HL-60 (cell line): ENCODE measurements at regions not wholly inside any gene's neighbourhood (a gene's known extent, or its start where the extent isn't known, plus 50 kb on each side); places are given as distances from the start of the nearest gene placed in this dataset.

Experiments used
- DNase-seq, 2 experiments: peaks; one replicate each; pipeline ENCODE4 v3.0.0-alpha.2; 2010 to 2020; ENCODE audit warnings: low read depth in 1 of 2, low spot score in 1 of 2
- H3K27ac ChIP-seq: fragments of 250-450 bp; sonication (Bioruptor Pico); replicated peaks from 2 replicates; pipeline ENCODE4 v1.5.1; 2020; ENCODE audit warnings: mild to moderate bottlenecking, moderate library complexity
- H3K27me3 ChIP-seq: fragments of 250-450 bp; sonication (Bioruptor Pico); 2 replicates; pipeline ENCODE4 v1.5.1; 2021; ENCODE audit warnings: mild to moderate bottlenecking, moderate library complexity; ENCODE audit not compliant: insufficient read depth, poor library complexity, severe bottlenecking
- H3K4me3 ChIP-seq: replicated peaks from 2 replicates; pipeline ENCODE4 v1.5.1; 2011; ENCODE audit warnings: mild to moderate bottlenecking, control low read depth, low read length; ENCODE audit not compliant: insufficient read depth
- CTCF ChIP-seq: IDR thresholded peaks from one replicate; pipeline ENCODE4 v1.5.1; 2011; ENCODE audit warnings: low read length, control low read depth, inconsistent platforms; ENCODE audit not compliant: insufficient read depth
- GABPA ChIP-seq: IDR thresholded peaks from 2 replicates; pipeline ENCODE4 v1.6.1; 2012; ENCODE audit warnings: low read depth
- POLR2AphosphoS5 ChIP-seq: IDR thresholded peaks from 2 replicates; pipeline ENCODE4 v1.6.1; 2012; ENCODE audit warnings: low read depth
- REST ChIP-seq: IDR thresholded peaks from 2 replicates; pipeline ENCODE4 v1.6.1; 2012; ENCODE audit warnings: low read depth; ENCODE audit not compliant: insufficient replicate concordance
- SPI1 ChIP-seq: IDR thresholded peaks from 2 replicates; pipeline ENCODE4 v1.6.1; 2012; ENCODE audit warnings: low read depth, mild to moderate bottlenecking, borderline replicate concordance

- TF ChIP-seq POLR2AphosphoS5 (no peak), GABPA (no peak), SPI1 (no peak), REST (no peak), CTCF (no peak)
- Histone ChIP-seq H3K27me3 (no peaks in the 10 kb centered on the region), H3K27ac (no peak overlapping the region), H3K4me3 (no peak overlapping the region)
- no peak for DNase-seq
Observed at GRCh38 chr12:31828071-31828470, 99.2 kb upstream of the AMN1 start.

- no peak overlapping the region for H3K4me3 ChIP-seq
- H3K27me3 ChIP-seq, result no peaks in the 10 kb centered on the region
- no peak for TF ChIP-seq SPI1
- TF ChIP-seq REST, result no peak
- TF ChIP-seq POLR2AphosphoS5, result no peak
- no peak for TF ChIP-seq CTCF
- no peak for TF ChIP-seq GABPA
- DNase-seq, result no peak
- no peak overlapping the region for H3K27ac ChIP-seq
Observed at GRCh38 chr12:31822761-31823160, 93.9 kb upstream of the AMN1 start.

GRCh38 chr12:31821484-31821883 is 92.7 kb upstream of the AMN1 start:
- DNase-seq, result no peak
- TF ChIP-seq GABPA, result no peak
- no peak; the same call in 1 of the 2 replicates for TF ChIP-seq SPI1
- no peak for TF ChIP-seq POLR2AphosphoS5
- TF ChIP-seq REST, result no peak
- TF ChIP-seq CTCF, result no peak
- no peak overlapping the region for H3K27ac ChIP-seq
- H3K27me3 ChIP-seq, result no peaks in the 10 kb centered on the region
- no peak overlapping the region for H3K4me3 ChIP-seq
